ENCODE measurements at regions not wholly inside any gene's neighbourhood (a gene's known extent, or its start where the extent isn't known, plus 50 kb on each side); places are given as distances from the start of the nearest gene placed in this dataset.

- no peak for DNase-seq
Measured at GRCh38 chr12:127419111-127419510, 847.9 kb upstream of the TMEM132C start.

- DNase-seq = no peak
Measured at GRCh38 chr12:127421614-127422013, 845.4 kb upstream of the TMEM132C start.

DNA sequence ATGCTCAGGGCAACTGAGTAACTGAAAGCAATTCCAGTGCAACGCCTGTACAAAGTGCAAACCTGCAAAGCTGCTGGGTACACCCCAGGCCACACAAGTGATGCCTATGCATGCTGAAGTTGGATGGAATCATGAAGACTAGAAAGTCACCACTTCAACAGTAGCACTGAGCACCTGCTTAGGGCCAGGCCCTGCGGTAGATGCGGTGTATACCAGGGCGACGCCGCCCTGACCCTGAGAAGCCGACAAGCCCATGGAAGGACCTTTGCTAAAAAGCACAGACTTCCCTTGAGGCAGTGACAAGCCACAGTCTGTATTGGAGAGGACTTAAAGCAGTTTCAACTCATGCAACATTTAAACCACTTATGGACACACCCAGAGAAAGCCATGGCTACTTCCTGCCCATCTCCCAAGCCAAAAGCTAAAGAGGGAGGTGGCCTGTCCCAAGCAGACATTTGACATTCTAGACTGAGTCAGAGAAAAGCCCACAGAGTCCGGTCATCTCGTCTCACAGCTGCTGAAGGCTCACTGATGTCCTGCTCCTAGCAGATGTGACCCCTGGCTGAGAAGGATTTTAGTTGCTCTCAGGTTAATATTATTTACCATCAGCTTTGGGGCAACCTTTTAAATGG lies 843.9 kb upstream of the TMEM132C start:
- DNase-seq = no peak

GRCh38 chr12:127425474-127425873 lies 841.5 kb upstream of the TMEM132C start:
- no peak for DNase-seq

DNA sequence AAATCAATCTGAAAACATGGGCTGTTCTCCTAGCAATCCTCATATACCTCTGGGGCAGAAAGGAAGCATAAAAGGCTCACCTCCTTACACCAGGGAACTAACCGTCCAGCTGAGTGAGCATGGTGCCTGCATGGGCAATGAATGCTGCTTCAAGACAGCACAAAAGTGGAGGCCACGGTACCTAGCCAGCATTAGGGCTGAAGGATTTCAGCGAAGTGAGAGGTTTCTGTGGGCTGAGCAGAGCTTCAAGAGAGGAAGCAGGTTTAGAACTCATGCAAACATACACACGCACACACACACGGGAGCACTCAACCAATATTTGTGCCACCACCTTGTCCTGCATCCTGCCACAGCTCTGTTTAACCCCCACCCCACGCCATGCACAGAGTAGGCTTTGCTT lies 838.5 kb upstream of the TMEM132C start:
- no peak for DNase-seq

DNA sequence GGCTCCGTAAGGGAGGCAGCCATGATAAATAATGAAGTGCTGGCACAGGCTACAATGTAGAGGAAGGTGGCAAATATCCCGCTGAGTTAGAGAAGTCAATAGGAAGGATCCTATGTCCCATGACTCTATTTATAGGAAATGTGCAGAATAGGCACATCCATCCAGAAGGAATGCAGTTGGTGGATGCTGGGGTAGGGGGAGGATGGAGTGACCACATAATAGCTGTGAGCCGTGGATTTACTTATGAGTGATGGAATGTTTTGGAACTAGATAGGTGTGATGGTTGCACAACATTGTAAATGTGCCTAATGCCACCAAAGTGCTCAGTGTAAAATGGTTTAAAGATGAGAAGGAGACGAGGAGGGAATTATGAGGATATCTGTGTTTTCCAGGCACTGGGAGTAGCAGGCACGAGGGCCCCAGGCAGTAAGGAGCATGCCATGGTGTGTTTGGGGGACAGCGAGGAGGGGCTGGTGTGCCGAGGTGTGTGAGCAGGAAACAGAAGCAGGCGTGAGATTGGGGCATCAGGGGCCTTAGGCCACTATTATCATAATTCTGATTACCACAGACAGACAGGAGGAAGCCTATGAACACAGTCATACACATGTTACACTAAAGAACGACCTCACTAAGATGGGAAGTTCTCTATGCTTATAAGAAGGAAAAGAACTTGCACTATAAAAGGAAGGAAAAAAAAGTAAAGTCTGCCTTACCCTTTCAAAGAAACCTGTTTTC lies 837.3 kb upstream of the TMEM132C start:
- no peak for DNase-seq

- DNase-seq = no peak
Measured at GRCh38 chr12:127430401-127430800, 836.6 kb upstream of the TMEM132C start.

DNA sequence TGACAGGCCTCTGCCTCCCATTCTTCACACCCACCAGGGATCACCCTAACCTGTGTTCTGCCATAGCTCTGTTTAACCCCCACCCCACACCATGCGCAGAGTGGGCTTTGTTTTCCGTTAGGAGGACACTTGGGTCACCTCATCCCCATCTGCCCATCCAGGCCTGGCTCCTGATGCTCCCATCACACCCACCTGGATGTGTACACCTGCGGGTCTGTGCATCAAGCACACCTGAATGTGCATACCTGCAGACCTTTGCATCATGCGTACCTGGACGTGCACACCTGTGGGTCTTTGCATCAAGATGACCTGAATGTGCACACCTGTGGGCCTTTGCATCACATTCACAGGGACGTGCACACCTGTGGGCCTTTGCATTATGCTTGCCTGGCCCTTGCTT lies 835.8 kb upstream of the TMEM132C start:
- DNase-seq = no peak

DNA sequence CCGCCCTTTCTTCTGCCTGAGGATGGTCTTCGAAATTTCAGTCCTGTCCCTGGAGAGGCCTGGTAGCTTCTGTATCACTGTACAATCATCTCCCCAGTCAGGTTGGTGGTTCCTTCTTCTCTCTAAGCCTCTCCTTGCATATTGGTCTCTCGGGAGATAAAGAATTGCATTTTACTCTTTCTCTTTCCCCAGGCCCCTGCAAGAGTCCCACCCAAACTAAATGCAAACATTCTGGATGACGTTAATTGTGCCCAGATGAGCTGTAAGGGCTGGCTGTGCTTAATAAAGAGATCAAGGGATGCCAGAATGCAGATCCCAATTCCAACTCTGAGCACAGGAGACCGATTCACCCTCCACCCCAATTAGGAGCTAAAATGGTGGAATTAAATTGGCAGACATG lies 835.4 kb upstream of the TMEM132C start:
- DNase-seq = no peak

DNA sequence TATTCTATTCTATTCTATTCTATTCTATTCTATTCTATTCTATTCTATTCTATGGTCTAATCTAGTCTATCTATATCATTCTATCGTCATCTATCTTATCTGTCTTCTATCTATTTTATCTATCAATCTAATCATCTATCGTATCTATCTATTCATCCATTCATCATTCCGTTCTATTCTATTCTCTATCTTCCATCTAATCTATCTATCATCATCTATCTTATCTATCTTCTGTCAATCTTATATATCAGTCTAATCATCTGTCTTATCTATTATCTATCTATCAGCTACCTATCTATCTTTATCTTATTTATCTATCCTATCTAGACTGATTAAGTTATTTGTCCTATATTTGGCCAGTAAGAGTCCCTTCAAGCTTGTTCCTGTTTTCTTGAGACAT lies 831.5 kb upstream of the TMEM132C start:
- DNase-seq = no peak

DNA sequence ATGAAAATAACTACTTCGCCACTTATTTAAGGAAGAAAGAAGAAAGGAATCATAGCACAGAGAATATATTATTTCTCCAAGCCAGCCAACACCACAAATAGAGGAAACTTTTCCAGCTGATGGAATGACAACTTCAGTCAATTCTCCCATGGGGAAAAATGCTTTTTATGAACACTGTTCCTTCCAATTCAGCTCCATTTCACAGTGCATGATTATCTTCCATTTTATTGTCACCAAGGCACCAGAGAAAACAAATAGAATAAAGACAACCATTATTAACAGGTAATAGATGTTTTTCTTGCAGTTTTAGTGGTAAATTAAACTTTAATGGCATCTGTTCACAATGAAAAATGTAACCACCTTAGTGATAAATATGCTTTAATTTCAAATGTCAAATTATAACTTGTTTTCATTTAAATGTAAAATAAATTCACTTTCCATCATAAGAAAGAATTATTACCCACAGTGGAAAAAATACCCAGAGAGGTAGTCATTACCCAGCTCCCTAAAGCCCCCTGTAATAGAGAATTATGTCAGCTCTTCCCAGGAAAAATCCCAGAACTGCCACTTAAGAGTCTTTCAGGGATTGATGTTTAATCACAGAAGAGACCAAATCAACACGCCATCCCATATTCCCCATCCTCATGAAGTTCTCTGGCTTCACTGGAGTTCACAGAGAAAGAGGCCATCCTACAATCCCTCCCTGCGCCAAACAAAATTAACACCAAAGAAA lies 828.3 kb upstream of the TMEM132C start:
- no peak for DNase-seq

DNA sequence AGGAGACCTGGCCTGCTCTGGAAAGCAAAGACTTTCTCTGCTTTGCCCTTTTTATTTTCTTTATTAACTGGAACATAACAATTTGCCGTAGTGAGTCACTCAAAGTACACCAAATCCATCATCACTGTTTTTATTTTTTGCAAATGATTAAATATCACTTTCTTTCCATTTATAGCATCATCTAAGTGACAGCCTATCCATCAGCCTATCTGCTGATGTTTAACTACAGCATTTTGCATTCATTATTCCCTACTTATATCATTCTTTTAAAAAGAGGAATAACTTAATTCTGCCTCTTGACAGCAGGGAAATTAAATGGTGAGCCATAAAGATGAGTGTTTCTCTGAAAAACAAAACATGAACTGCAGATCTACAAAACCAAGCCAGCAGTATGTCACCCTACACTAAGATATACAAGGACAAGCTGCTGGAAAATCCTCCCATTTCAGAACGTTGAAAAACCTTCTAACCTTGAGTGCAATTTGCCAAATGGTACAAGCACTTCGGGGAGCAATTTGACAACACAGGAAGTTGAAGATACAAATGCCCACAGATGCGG lies 821.3 kb upstream of the TMEM132C start:
- no peak for DNase-seq

DNA sequence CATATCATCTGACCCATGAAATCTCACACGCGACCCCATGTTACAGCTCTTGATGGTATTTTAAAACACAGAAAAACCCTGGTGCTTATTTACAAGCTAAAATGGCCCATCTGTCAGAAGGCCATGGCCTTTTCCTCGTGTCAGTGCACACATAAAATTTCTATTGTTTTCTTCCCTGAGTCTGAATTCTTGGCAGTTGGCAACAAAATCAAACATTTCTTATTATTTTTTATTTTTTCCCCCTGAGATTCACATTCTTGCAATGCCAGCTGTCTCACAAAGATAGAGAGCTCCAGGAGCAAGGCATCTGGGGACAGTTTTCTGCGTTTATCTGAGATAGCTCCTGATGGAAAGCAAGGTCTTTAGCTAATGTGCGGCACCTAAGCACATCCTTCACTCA lies 818.1 kb upstream of the TMEM132C start:
- no peak for DNase-seq

- no peak for DNase-seq
Measured at GRCh38 chr12:127450826-127451225, 816.1 kb upstream of the TMEM132C start.

DNA sequence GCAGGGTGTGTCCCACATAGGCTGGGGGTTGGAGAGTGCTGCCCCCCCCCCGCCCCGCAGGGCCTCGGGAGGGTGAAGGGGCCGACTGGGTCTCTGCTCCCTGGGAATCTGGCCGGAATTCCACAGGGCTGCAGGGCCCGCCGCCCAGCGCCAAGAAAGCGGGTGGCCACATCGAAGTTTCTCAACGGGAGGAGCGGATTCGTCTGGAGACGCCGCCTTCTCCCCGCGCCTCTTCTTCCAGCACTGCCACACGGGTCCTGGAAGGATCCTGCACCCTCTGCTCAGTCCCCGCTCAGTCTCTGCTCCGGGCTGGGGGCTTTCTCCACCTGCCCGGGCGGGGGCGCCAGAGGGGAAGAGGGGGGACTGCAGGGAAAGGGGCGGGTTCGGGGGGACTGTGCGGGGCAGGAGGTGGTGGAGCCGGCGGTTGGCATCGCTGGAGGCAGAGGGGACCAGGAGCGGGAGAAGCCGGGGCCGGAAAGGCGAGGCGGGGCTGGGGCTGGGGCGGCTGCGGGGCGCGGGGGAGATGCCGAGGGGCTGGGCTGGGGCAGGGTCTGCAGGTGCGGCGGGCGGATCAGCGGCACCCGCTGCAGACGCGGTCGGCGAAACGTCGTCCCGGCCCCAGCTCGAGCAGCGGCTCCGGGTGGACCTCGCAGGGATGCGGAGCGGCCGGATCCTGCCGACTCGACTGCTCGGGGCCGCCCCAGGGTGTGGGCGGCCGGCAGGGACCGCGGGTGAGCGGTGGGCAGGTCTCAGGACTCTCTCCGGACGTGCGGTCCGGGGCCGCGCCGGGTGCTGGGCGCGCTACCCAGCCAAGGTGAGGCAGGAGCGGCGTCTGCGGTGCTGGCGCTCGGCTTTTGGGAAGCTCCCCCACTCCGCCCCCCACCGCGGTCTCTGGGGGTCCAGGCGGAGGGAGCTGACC lies 811.4 kb upstream of the TMEM132C start:
- DNase-seq = no peak

GRCh38 chr12:127457726-127458125 lies 809.2 kb upstream of the TMEM132C start:
- no peak for DNase-seq

DNA sequence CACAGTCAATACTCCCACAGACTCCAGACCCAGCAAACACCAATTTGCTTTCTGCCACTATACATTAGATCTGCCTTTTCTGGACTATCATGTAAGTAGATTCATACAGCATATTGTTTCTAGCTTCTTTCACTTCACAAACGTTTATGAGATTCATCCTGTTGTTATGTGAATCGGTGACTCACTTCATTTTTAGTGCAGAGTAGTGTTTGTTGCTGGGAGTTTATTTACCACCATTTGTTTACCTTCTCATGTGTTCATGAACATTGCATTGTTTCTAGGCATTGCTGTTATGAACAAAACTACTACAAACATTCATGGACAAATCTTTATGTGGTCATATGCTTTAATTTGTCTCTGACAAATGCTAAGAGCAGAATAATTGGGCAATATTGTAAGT lies 807.8 kb upstream of the TMEM132C start:
- DNase-seq = no peak

- DNase-seq = no peak
Measured at GRCh38 chr12:127459687-127460086, 807.3 kb upstream of the TMEM132C start.

DNA sequence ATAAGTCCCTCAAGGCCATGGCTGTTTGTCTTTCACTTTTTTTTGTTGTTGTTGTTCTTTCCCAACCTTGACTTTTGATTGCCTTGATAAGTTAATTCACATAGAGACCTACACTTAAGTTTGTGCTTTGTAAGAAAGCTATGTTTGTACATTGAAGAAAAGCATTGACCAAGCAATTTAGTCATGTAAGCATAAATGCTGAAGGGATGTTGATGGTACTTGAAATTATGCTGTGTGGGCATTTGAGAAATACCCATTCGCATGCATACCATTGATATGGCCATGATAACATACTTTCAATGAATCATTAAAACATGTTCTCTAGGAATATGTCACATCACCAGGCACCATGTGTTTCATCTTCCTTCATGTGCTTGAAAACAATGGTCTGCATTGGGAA lies 803.7 kb upstream of the TMEM132C start:
- no peak for DNase-seq

- DNase-seq = no peak
Measured at GRCh38 chr12:127469331-127469730, 797.6 kb upstream of the TMEM132C start.

- DNase-seq = no peak
Measured at GRCh38 chr12:127473766-127474165, 793.2 kb upstream of the TMEM132C start.

- DNase-seq = no peak
Measured at GRCh38 chr12:127479256-127479655, 787.7 kb upstream of the TMEM132C start.

Data from CD4-positive, alpha-beta T cell treated with Interleukin-17A for 1 hour (primary cell).